ENCODE measurements at regions not wholly inside any gene's neighbourhood (a gene's known extent, or its start where the extent isn't known, plus 50 kb on each side); places are given as distances from the start of the nearest gene placed in this dataset.

DNA sequence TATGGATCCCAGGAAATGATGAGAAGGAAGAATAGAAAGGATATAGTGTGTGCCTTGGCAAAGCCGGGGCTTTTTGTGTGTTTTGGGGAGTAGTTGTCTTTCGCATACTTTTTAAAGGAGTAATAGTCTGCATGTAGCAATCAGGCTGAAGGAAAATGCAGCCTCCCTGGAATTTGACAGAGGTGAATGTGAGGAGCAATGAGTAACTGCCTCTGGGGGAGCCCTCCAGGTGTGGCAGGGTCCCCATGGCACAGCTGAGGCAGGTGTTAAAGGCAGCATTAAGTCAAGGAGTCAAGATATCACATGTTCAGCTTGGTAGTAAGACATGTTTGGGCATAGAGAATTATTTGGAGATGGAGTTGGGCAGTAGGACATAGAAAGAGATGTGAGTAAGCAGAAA lies 203.1 kb downstream of the C6orf118 start:
- Histone ChIP-seq H3K4me3 (replicated peaks in 1 of 2; ENCODE audit: low read depth in 1 of 2, low read length in 2 of 2) (no peak overlapping the region), H3K79me2 (ENCODE audit: insufficient read depth, low read length) (no peaks in the 10 kb centered on the region), H3K4me2 (ENCODE audit: low read length) (no peak overlapping the region), H3K27me3 (ENCODE audit: insufficient read depth, low read length) (no peaks in the 10 kb centered on the region), H2AFZ (ENCODE audit: low read depth, low read length, poor library complexity, severe bottlenecking) (no peak overlapping the region), H3K9me3 (ENCODE audit: control insufficient read depth in 1 of 2, insufficient read depth in 1 of 2, low read depth in 1 of 2, low read length in 2 of 2) (no peaks in the 10 kb centered on the region; a peak in 2 of 4 replicates), H3K27ac (ENCODE audit: low read depth, low read length) (no peak overlapping the region), H3K9ac (ENCODE audit: low read length) (no peak overlapping the region), H3K9me2 (ENCODE audit: insufficient read depth) (no peaks in the 10 kb centered on the region), H4K20me1 (ENCODE audit: insufficient read depth) (no peaks in the 10 kb centered on the region), H3K4me1 (ENCODE audit: control insufficient read depth in 1 of 2, insufficient read depth in 2 of 2, low read length in 2 of 2) (no peaks in the 10 kb centered on the region), H3K36me3 (ENCODE audit: control insufficient read depth in 1 of 2, insufficient read depth in 2 of 2, low read length in 2 of 2) (no peaks in the 10 kb centered on the region)
- ChIA-PET RAD21 (ENCODE audit: low non-redundant PET in 1 of 2, low total read pairs in 2 of 2, uncharacterized antibody in 2 of 2, unreplicated experiment in 2 of 2) (no interaction called here), CTCF (no interaction called here), POLR2A (no interaction called here)
- ATAC-seq (no peak), DNase-seq (ENCODE audit: low read depth, low spot score) (no peak)
- no TSS peak for BruUV-seq (replicated peaks)
- TF ChIP-seq POLR2AphosphoS5 (IDR thresholded peaks at IDR 0.05; ENCODE audit: low read depth, low read length), result no peak
- TF ChIP-seq ZNF274 (IDR thresholded peaks at IDR 0.05; ENCODE audit: low read depth, low read length), result no peak
- no peak for TF ChIP-seq TCF7L2 (IDR thresholded peaks at IDR 0.05; ENCODE audit: borderline replicate concordance, extremely low read depth, insufficient read depth, insufficient read length)
- TF ChIP-seq SIN3A (IDR thresholded peaks at IDR 0.05; ENCODE audit: low read depth), result no peak
- no peak for TF ChIP-seq EZH2phosphoT487 (IDR thresholded peaks at IDR 0.05; ENCODE audit: borderline replicate concordance)
- TF ChIP-seq, protein P1, sequence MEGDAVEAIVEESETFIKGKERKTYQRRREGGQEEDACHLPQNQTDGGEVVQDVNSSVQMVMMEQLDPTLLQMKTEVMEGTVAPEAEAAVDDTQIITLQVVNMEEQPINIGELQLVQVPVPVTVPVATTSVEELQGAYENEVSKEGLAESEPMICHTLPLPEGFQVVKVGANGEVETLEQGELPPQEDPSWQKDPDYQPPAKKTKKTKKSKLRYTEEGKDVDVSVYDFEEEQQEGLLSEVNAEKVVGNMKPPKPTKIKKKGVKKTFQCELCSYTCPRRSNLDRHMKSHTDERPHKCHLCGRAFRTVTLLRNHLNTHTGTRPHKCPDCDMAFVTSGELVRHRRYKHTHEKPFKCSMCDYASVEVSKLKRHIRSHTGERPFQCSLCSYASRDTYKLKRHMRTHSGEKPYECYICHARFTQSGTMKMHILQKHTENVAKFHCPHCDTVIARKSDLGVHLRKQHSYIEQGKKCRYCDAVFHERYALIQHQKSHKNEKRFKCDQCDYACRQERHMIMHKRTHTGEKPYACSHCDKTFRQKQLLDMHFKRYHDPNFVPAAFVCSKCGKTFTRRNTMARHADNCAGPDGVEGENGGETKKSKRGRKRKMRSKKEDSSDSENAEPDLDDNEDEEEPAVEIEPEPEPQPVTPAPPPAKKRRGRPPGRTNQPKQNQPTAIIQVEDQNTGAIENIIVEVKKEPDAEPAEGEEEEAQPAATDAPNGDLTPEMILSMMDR (IDR thresholded peaks at IDR 0.05 in 2 of 3, conservative IDR thresholded peaks at IDR 0.05 in 1 of 3; ENCODE audit: borderline replicate concordance in 1 of 3, insufficient read depth in 1 of 3, low read depth in 2 of 3, low read length in 2 of 3), result no peak
- no peak for TF ChIP-seq ZFX (IDR thresholded peaks at IDR 0.05)
- TF ChIP-seq, protein P2, sequence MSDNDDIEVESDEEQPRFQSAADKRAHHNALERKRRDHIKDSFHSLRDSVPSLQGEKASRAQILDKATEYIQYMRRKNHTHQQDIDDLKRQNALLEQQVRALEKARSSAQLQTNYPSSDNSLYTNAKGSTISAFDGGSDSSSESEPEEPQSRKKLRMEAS (IDR thresholded peaks at IDR 0.05), result no peak
- TF ChIP-seq, protein P3, sequence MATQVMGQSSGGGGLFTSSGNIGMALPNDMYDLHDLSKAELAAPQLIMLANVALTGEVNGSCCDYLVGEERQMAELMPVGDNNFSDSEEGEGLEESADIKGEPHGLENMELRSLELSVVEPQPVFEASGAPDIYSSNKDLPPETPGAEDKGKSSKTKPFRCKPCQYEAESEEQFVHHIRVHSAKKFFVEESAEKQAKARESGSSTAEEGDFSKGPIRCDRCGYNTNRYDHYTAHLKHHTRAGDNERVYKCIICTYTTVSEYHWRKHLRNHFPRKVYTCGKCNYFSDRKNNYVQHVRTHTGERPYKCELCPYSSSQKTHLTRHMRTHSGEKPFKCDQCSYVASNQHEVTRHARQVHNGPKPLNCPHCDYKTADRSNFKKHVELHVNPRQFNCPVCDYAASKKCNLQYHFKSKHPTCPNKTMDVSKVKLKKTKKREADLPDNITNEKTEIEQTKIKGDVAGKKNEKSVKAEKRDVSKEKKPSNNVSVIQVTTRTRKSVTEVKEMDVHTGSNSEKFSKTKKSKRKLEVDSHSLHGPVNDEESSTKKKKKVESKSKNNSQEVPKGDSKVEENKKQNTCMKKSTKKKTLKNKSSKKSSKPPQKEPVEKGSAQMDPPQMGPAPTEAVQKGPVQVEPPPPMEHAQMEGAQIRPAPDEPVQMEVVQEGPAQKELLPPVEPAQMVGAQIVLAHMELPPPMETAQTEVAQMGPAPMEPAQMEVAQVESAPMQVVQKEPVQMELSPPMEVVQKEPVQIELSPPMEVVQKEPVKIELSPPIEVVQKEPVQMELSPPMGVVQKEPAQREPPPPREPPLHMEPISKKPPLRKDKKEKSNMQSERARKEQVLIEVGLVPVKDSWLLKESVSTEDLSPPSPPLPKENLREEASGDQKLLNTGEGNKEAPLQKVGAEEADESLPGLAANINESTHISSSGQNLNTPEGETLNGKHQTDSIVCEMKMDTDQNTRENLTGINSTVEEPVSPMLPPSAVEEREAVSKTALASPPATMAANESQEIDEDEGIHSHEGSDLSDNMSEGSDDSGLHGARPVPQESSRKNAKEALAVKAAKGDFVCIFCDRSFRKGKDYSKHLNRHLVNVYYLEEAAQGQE (IDR thresholded peaks at IDR 0.05; ENCODE audit: low read depth), result no peak
- TF ChIP-seq FOSL1 (IDR thresholded peaks at IDR 0.05; ENCODE audit: low read depth), result no peak
- TF ChIP-seq POLR2A (IDR thresholded peaks at IDR 0.05; ENCODE audit: borderline replicate concordance, extremely low read depth, insufficient read depth, insufficient read length), result no peak
- no peak for TF ChIP-seq CEBPB (IDR thresholded peaks at IDR 0.05; ENCODE audit: low read depth)
- no peak for TF ChIP-seq SRF (IDR thresholded peaks at IDR 0.05; ENCODE audit: low read depth)
- TF ChIP-seq, protein P4, sequence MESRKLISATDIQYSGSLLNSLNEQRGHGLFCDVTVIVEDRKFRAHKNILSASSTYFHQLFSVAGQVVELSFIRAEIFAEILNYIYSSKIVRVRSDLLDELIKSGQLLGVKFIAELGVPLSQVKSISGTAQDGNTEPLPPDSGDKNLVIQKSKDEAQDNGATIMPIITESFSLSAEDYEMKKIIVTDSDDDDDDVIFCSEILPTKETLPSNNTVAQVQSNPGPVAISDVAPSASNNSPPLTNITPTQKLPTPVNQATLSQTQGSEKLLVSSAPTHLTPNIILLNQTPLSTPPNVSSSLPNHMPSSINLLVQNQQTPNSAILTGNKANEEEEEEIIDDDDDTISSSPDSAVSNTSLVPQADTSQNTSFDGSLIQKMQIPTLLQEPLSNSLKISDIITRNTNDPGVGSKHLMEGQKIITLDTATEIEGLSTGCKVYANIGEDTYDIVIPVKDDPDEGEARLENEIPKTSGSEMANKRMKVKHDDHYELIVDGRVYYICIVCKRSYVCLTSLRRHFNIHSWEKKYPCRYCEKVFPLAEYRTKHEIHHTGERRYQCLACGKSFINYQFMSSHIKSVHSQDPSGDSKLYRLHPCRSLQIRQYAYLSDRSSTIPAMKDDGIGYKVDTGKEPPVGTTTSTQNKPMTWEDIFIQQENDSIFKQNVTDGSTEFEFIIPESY (IDR thresholded peaks at IDR 0.05; ENCODE audit: extremely low read depth, insufficient replicate concordance, low read length), result no peak
- intact Hi-C loops (cut with micrococcal nuclease), result no loop called here
